RWPE2 (cell line): ENCODE measurements at regions not wholly inside any gene's neighbourhood (a gene's known extent, or its start where the extent isn't known, plus 50 kb on each side); places are given as distances from the start of the nearest gene placed in this dataset.

Experiments used
- ATAC-seq: fragments of 200-7000 bp; cut with Tn5 transposase; 3 replicates; pipeline ENCODE4 v1.9.1; 2021; ENCODE audit warnings: low read depth
- DNase-seq: peaks from one replicate; pipeline ENCODE4 v3.0.0-alpha.2; 2020; ENCODE audit warnings: low spot score
- H3K27ac ChIP-seq: fragments of 450-650 bp; 2 replicates; pipeline ENCODE4 v1.5.1; 2017; ENCODE audit warnings: mild to moderate bottlenecking; ENCODE audit not compliant: poor library complexity, severe bottlenecking
- H3K27me3 ChIP-seq: fragments of 250-450 bp; sonication (Bioruptor Pico); 2 replicates; pipeline ENCODE4 v1.5.1; 2021; ENCODE audit warnings: mild to moderate bottlenecking, moderate library complexity; ENCODE audit not compliant: insufficient read depth, poor library complexity, severe bottlenecking
- H3K36me3 ChIP-seq: fragments of 250-450 bp; sonication (Bioruptor Pico); 2 replicates; pipeline ENCODE4 v1.5.1; 2020; ENCODE audit warnings: low read depth, mild to moderate bottlenecking, moderate library complexity
- H3K4me1 ChIP-seq: fragments of 250-450 bp; sonication (Bioruptor Pico); 2 replicates; pipeline ENCODE4 v1.5.1; 2021; ENCODE audit warnings: mild to moderate bottlenecking, moderate library complexity; ENCODE audit not compliant: insufficient read depth, poor library complexity, severe bottlenecking
- H3K4me3 ChIP-seq: fragments of 250-450 bp; sonication (Bioruptor Pico); 2 replicates; pipeline ENCODE4 v1.5.1; 2021; ENCODE audit warnings: mild to moderate bottlenecking, moderate library complexity; ENCODE audit not compliant: severe bottlenecking
- H3K9me3 ChIP-seq: fragments of 250-450 bp; sonication (Bioruptor Pico); 2 replicates; pipeline ENCODE4 v1.5.1; 2021; ENCODE audit warnings: mild to moderate bottlenecking, moderate library complexity; ENCODE audit not compliant: severe bottlenecking
- TF ChIP-seq, protein P1 (sequence below): fragments of 450-650 bp; IDR thresholded peaks from one replicate; pipeline ENCODE4 v1.5.1; 2017; ENCODE audit warnings: mild to moderate bottlenecking, moderate library complexity; ENCODE audit not compliant: poor library complexity, severe bottlenecking

DNA sequence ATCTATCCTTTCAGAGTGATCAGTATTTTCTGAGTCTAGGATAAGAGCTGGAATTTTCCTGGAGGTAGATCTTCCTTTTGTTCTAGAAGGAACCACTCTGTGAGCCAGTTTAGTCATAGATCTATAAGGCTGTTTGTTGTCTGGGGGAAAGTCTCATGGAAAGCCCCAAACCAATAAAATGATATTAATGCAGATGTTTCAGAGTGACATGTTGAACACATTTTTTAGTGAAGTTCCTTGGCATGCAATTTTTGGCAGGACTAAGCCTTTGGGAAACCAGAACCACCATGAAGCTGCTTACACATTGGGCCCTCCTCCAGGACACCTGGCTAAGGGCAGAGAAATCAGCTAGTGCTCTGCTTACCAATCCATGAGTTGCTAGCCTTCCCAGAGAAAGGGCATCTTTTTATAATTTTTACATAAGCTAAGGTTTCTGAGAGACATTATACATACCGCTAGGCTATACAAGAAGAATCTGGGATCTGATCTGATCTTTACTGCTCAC is 101.5 kb upstream of the PCED1B start:
- H3K27me3 ChIP-seq: no peaks in the 10 kb centered on the region

DNA sequence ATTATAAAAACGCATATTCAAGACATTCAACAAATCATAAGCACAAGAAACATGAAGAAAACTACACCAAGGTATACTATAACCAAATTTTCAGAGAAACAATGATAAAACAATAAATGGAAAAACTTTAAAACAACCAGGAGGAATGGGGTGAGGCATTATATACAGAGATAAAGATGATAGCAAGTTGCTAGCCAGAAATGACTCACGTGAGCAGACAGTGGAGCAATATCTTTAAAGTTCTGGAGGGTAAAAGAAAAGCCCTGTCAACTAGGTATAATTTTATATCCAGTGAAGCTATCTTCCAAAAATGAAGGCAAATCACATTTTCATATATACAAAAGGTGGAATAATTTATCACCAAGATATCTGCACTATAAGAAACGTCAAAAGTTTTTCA is 97.8 kb upstream of the PCED1B start:
- Histone ChIP-seq H3K4me1 (peaks cover 12% of the 10 kb centered on the region), H3K27me3 (no peaks in the 10 kb centered on the region), H3K27ac (no peak overlapping the region), H3K4me3 (no peak overlapping the region), H3K36me3 (no peaks in the 10 kb centered on the region), H3K9me3 (no peaks in the 10 kb centered on the region)
- TF ChIP-seq, protein P1, sequence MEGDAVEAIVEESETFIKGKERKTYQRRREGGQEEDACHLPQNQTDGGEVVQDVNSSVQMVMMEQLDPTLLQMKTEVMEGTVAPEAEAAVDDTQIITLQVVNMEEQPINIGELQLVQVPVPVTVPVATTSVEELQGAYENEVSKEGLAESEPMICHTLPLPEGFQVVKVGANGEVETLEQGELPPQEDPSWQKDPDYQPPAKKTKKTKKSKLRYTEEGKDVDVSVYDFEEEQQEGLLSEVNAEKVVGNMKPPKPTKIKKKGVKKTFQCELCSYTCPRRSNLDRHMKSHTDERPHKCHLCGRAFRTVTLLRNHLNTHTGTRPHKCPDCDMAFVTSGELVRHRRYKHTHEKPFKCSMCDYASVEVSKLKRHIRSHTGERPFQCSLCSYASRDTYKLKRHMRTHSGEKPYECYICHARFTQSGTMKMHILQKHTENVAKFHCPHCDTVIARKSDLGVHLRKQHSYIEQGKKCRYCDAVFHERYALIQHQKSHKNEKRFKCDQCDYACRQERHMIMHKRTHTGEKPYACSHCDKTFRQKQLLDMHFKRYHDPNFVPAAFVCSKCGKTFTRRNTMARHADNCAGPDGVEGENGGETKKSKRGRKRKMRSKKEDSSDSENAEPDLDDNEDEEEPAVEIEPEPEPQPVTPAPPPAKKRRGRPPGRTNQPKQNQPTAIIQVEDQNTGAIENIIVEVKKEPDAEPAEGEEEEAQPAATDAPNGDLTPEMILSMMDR: no peak
- DNase-seq (no peak), ATAC-seq (no peak)

More for the DNA sequence above, 101.5 kb upstream of the PCED1B start:
- DNase-seq: no peak
- no peak for ATAC-seq
- no peak overlapping the region for H3K27ac ChIP-seq
- H3K9me3 ChIP-seq: no peaks in the 10 kb centered on the region
- TF ChIP-seq, protein P1: no peak
- H3K4me3 ChIP-seq: no peak overlapping the region
- no peaks in the 10 kb centered on the region for H3K36me3 ChIP-seq
- H3K4me1 ChIP-seq: no peaks in the 10 kb centered on the region

DNA sequence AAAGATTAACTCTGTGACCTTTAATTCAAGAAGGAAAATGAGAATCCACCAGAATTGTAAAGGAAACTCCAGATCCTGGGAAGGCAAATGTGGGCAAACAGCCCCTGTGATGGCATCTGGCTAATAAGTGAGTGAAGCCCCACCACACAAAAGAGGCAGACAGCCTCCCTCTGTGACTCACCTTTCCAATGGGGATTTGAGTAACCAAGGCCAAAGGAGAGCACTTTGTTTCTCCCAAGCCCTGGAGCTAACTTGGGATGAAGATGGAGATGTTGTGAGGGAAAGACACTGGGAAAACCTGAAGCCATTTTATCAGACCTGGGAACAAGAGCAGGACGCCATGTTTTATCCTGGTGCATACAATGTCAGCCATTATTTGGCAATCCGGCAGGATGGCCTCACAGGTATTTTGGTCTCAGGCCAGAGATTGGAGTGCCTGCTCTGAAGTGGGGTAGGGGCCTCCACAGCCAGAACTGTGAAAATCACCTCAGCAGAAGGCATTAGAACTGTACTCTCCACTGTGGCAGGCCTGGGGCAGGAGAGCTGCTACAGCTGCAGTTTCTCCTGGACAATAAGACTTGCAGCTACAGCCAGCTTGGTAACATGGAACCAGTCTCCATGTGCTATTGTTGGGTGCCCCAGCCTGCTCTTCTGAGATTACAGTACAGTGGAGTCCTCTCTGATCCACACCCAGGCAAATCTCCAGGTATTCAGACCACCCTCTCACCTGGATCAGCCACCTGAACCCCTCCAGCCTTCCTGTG is 96.6 kb upstream of the PCED1B start:
- TF ChIP-seq, protein P1: no peak
- ATAC-seq (no peak), DNase-seq (no peak)
- Histone ChIP-seq H3K9me3 (no peaks in the 10 kb centered on the region), H3K36me3 (no peaks in the 10 kb centered on the region), H3K4me1 (peaks cover 12% of the 10 kb centered on the region), H3K27ac (peak overlapping the region; percentile 20), H3K27me3 (no peaks in the 10 kb centered on the region), H3K4me3 (no peak overlapping the region)

DNA sequence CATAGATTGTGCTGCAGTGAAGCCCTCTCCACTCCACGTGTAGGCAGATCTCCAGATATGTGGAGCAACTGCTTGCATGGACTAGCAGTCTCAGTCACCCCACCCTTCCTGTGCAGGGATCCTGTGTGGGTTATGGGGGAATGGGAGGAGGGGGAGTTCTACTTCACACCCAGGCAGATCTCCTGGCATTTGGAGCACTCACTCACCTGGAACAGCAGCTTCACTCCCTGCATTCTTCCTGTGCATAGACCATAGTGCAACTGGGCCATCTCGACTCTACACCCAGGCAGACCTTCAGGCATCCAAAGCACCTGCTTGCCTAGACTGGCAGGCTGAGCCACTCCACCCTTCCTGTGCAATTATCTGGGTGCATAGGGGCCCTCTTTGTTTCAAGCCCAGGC is 96.0 kb upstream of the PCED1B start:
- Histone ChIP-seq H3K27me3 (no peaks in the 10 kb centered on the region), H3K36me3 (no peaks in the 10 kb centered on the region), H3K4me1 (peaks cover 12% of the 10 kb centered on the region), H3K27ac (peak overlapping the region; percentile 20), H3K4me3 (no peak overlapping the region), H3K9me3 (no peaks in the 10 kb centered on the region)
- TF ChIP-seq, protein P1: no peak
- ATAC-seq (peak; percentile 71), DNase-seq (no peak)
